ENCODE measurements at regions not wholly inside any gene's neighbourhood (a gene's known extent, or its start where the extent isn't known, plus 50 kb on each side); places are given as distances from the start of the nearest gene placed in this dataset.
"Not testable (repeated sequence)": the region's sequence is repeated elsewhere in the genome, so short reads cannot be mapped to it uniquely, and the experiment has no call there.

DNA sequence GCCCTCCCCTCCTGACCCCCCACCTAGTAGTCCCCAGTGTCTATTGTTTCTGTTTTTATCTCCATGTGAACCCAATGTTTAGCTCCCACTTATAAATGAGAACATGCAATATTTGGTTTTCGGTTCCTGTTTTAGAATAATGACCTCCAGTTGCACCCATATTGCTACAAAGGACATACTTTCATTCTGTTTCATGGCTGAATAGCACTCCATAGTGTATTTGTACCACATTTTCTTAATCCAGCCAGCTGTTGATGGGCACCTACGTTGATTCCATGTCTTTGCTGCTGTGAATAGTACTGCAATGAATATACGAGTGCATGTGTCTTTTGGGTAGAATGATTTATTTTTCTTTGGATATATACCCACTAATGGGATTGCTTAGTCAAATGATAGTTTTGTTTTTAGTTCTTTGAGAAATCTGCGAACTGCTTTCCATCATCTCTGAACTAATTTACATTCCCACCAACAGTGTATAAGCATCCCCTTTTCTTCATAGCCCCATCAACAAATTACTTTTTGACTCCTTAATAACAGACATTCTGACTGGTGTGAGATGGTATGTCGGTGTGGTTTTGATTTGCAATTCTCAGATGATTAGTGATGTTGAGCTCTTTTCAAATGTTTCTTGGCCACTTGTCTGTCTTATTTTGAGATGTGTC, 128.4 kb upstream of the PHYHIPL start:
- DNase-seq, result no peak

DNA sequence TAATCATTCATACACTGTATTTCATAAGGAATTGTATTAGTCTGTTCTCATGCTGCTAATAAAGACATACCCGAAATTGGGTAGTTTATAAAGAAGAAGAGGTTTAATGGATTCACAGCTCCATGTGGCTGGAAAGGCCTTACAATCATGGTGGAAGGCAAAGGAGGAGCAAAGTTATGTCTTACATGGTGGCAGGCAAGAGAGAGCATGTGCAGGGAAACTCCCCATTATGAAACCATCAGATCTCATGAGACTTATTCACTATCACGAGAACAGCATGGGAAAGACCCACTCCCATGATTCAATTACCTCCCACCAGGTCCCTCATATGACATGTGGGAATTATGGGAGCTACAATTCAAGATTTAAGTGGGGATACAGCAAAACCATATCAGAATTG, 122.9 kb upstream of the PHYHIPL start:
- DNase-seq, result not testable (repeated sequence)

DNA sequence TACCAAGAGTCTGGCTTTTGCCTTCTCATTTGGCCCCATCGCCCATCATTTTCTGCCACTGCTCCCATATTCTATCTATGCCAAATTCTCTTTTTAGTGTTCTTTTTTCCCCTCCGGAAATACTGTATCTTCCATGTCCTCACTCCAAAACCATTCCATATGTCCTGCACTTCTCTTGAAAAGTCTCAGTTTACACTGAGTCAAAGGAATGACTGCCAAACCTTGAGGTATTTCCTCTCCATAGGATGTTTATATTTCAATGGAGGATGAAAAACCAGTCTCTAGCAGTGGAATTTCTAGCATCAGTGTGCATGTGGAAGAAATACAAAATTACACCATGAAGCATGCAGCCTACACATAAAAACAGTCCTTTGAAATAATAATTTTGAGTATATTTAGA, 121.4 kb upstream of the PHYHIPL start:
- no peak for DNase-seq

DNA sequence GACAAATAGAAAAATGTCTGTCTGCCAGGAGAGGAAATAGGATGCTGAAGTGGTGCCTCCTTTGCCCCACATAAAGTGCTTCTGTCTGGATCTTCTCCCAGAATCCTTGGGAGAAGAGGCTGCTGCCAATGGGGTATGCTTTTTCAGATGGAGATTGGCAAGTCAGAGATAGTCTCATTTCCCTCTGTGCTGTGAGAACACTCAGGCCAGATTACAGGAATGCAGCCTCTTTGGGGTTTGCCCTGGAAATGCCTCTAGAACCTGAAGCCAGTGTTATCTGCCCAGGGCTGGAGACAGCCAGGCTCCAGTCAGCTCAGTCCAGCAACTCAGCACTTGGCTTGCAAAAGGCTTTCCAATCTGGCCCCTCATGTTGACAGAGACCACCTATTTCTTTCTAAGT, 119.1 kb upstream of the PHYHIPL start:
- no peak for DNase-seq

DNA sequence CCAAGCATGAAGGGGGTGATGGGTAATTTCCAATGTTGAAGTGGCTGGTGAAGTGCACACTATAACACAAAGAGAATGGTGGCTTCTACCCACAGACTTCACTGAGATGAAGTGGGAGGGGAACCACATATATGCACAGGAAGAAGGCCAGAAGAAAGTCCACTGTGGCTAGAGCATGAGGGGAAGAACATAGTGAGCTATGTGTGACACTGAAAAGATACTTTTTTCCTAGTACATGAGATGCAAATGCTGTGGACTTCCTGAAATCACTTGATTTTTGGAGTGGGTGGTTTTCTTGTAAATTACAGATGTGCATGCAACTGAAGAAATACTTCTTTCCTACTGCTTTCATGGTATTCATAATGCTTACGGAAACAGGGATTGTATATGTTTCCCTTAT, 115.6 kb upstream of the PHYHIPL start:
- no peak for DNase-seq

DNA sequence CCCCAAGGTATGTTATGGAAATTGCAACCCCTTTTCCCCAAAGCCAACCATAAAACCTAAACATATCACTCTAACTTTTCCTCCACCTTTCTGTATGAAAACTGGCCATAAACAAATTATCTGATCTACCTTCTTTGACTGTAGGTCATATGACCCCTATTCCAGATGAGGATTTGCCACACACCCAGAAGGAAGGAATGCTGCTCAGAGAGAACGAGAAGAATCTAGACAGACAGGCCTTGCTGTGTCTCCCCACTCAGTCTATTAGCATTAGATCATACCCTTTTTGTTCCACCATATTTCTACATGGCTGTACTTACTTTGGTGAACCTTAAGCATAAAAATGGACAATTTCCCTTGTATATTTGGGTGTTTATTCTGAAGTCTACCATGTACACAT, 113.0 kb upstream of the PHYHIPL start:
- no peak for DNase-seq

DNA sequence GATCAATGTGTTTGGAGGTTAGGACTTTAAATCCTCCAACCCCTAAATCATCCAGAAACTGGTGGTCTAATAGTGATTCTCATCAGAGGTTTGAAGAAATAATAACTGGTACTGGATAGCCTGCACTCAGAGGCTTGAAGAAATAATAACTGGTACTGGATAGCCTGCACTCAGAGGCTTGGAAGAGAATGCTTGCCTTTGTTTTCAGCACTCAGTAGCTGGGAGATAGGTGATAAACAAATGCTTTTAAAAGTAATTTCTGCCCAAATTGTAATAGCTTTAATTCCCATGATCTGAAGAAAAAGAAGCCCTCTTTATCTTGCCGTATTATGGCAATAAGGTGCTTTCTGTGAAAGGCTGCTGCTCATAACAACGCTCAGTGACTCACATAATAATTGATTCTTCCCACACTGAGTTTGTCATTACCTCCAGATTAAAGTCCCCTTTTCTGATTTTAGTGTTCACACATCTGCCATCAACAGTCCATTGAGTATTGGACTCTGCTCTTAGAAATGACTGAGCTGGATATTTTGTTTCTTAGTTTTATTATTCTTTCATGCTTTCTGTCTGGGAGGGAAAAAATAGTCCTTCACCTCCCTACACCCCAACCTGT, 112.3 kb upstream of the PHYHIPL start:
- no peak for DNase-seq

DNA sequence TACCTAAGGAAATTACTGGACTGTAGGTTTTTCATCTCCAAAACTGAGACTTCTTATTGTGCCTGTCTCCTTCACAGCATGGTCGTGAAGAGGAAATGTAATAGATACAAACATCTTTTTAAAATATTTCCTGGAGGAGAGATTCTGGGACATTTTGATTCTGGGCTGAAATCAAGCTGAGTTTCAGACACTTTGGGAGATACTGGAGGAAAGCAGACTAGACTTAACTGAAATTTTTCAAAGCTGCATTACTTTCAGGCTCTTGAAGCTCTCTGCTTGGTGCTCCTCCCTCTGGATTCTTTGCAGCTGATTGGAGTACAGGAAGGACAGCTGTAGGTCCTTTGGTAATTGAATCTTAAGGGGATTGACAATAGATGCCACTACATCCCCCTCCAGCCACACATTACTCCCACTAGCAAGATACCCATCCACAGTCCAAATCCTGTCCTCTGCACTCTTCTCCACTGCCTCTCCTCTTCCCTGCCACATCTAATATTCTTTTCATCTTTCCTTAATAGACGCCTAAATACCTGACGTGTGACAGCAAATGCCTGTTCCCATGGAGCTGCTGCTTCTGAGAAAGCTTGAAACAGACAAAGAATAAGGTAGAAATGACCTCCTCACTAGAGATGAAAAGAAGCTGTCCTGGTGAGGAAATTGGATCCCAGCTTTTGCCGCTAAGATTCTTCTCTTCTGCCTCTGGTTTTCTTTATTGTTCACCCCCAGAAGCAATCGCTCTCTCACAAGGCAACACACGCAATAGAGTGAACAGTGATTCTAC, 111.5 kb upstream of the PHYHIPL start:
- DNase-seq, result no peak

DNA sequence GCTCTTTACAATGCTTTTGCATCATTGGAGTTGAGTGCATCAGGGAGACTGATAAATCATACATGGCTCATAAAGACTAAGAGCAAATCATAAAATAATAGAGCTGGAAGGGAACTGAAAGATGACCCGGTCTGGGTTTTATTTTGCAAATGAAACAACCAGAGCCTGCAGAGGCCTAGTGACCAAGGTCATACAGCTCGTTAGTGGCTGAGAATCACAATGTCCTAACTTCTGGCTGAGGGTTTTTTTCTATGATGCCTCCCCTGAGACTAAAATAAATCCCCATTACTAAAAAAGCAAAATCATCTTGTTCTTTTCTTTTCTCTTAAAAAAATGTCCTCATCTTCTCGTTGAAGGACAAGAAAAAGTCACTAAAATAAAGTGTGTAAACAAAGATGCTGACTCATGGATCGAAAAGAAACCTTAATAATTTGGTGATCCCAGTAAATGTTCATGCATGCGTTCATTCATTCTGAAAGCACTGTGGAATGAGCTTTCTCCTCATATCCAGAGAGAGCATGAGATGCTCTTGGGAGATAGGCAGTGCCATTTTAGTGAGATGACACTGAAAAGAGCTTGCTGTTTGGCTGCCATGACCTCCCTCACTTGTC, 107.8 kb upstream of the PHYHIPL start:
- no peak for DNase-seq

DNA sequence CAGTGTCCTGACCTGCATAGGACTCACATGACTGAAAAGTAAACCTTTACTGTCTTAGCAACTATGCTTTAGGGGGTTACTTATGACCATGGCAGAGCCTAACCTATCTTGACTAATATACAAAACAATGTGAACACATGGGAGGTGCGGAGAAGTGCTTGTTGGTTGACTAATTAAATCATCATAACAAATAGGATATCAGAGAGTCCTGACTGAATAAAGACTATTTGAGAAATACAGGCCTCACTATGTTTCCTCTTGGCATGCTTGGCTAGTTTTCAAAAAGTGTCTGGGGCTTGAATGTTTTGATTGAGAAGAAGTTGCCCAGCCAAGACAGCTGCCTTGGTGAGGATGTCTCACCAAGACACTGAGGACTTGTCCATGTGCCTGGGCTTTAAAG, 104.4 kb upstream of the PHYHIPL start:
- no peak for DNase-seq

DNA sequence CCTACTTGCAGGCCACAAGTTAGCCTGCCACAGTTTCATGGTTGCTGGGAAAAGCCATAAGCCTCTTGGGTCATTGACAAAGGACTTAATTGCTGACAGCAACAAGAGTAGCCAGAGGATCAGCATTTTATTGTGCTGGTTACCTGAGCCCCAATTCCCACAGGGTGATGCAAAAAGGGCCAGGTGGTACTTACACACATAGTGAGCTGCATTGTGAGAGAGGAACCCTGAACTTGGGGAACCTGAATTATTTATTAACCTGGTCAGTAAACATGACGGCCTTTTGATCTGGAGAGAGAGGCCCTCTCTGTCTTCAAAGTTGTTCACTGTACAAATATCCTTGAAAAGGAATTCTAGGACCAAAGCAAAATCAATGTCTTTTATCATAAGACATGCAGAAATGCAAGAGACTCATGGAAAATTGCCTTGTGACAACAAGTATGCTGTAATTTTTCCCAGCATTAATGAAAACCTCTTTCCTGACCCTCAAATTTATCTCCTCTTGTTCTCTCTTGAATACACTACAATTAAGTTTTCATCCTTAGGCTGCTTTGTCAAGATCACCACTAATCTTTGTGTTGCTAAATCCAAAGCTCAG, 102.9 kb upstream of the PHYHIPL start:
- DNase-seq, result no peak

DNA sequence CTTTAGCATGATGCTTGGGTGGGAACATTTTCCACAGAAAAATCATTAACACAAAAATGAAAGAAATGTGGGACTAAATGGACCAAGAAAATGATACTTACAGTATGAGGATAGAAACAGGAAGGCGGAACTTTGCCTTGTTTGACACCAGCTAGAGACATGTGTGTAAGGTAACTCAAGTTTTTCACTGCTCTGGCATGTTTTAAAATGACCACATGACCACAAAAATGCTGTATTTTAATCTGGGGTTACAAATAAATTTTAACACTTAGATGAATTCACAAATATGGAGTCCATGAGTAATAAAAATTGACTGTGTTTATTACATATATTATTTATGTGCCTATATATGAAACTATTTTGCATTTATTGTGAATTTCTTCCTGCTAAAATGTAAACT, 100.9 kb upstream of the PHYHIPL start:
- no peak for DNase-seq

DNA sequence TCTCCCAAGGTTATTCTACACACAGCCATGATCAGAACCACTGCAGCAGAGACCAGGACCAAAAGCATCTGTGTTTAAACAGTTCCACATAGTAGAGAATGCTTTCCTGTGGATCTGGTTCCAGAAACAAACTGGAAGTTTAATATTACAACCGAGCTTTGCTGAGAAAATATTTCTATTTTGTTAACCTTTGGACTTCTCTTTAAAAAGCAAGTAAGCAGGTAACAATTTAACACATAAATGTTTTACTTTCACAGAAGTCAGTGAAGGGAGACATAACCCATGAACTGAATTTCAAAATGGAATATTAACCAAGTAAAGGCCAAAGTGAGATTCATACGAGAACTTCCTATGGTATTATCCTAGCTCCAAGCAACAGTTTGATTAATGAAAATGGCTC, 98.6 kb upstream of the PHYHIPL start:
- DNase-seq, result no peak

DNA sequence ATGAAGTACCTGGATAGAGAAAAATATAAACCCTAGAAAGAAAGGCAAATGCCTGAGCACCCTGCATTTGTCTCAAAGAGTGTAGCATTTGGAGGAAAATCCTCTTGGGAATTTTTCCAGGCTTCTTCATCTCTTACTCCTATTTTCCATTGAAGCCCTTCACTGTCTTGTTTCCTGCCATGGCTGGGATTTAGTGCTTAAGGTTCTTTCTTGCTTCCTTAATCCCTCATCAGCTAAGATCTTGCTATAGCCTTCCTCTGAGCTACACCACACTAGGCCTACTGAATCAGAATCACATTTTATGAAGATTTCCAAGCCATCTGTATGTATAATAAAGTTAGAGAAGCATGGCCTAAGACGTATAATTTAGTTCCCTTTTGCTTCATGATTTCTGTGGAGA, 97.5 kb upstream of the PHYHIPL start:
- DNase-seq, result no peak

DNA sequence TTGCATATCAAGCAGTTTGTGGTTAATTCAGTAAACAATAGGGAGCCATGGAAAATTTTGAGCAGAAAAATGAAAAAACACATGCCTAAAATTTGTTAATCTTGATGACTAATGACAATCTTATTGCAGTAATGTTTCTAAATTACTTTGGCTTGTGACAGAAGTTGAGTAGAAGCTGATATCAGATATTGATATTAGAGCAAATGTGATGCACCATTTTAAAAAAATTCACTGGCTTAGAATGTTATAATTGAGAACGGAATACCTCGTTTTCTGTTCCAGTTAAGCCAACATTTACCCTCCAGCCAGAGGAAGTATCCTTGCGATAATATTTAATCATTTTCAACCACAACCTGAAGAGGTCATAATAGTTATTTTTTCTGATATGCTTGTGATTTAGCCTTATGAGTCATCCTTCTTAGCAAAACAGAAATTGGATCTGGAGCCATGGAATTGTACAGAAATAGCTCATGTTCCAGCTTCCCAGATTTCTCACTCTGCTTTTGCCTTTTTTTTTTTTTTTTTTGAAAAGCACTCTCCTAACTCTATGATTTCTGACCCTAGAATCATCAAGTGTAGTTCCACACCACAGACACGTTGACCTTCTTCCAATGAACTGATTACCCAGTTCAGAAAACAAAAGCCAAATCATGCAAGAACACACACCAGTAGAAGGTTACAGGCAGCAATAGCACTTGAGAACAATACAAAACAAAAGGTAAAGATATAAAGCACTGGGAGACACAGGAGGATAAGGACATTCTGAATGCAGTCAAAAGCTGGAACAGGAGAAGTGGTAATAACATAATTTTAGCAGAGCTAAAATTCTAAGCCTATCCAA, 96.8 kb upstream of the PHYHIPL start:
- DNase-seq, result no peak

DNA sequence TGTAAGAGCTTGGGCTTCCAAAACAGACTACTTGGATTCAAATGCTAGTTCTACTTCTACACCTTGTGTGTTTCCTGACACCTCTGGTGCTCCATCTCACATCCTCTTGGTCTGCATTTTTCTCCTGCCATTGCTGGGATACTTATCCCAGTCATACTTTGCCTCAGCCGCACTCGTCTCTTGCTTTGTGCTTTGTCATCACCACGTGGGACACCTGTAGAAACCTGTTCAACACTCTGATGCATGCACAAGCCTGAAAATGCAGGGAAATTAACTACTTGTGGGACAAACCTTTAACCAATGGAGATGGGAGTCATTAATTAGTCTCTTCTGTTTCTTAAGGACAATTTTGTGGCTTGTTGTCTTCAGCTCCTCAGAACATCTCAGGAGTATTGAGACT, 94.2 kb upstream of the PHYHIPL start:
- DNase-seq, result no peak

DNA sequence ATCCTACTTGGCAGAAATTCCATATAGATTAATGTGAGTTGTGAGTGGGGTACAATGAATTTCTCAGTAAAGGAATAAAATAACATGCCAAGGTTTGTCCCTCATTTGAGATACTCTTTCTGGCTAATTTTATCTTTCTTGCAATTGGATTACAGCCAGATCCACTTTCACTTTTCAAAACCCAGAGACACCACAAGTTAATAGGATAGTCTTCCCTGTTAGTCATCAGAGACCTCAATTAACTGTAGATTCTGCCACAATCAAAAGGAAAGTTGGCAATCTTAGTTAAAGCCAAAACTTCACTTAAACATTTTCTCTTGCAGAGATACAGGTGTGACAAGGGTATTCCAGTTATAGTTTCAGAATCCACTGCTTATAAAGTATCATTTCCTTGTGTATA, 91.4 kb upstream of the PHYHIPL start:
- no peak for DNase-seq

DNA sequence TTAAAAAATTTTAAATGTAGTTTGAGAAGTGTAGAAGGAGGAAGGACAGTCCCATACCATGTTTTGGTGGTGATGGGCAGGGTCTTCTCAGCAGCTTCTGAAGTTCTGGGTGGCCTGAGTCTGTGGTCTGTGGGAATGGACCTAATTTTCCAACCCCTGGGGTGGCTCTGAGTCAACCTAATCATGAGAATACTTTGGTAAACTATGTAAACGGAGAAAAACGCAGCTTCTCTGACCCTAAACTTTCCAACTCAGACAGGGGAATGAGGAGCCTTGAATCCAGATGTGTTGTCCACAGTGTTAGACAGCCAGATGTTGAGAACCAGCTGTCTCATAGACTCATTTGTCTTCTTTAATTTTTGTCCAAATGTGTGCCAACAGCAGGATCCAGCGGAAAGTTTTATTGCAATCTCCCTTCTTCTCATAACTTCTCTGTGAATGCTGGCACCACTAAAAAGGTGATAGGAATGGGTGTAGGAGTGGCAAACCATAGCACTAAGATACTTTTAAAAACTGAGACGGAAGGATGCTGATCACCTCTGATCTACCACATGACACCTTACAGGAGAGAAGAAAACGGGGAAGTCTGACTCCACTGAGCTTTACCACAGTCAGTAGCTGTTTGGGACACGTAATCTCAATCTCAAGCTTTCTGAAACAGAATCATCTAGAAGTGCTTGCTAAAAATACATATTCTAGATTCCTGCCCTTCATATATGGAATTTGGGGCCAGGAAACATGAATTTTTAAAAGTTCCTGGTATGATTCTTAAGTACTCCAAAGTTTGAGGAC, 90.5 kb upstream of the PHYHIPL start:
- DNase-seq, result no peak

DNA sequence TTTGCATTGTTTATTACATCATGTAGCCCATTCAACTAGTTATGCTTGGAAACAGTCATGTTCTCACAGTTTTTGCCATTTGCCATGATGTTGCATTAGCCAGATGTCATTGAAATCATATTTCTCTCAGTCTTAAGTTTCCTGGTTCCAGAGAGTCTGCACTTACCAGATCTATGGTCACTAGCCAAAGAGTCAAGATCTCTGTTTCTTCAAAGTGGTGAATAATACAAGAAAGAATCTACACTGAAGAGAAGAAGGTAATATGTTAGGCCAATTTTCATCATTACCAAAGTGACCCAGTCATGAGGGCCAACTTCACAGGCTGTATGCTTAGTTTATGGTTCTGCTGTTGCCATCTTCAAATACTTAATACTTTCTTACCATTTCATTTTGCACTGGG, 89.0 kb upstream of the PHYHIPL start:
- no peak for DNase-seq

DNA sequence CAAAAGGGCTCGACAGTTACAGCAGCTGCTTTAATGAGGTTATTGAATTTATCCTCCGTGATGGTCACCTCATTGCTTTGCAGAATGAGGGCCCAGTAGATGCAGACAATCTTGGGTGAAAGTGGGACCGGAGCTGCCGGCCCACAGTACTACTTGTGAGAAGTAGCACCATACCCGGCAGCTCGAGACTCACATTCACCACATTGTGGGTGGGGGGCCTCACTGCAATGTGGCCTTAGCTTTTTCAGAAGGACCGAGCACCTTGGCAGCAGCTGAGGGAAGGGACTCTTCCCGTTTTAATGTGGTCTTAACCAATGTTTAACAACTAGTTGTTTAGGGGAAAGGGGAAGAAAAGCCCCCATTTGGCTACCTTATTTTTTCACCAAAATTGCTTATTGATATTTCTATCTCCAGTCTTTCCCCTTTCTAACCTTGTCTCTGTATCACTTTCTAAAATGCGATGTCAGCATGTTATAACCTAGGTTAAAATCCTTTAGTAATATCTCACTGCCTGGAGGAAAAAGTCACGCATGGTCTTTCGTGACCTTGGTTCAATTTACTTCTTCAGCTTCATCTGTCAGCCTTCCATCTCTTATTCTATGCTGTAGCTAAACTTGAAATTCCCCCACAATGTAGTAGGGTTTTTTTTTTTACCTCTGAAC, 87.4 kb upstream of the PHYHIPL start:
- no peak for DNase-seq
